ENCODE measurements at regions not wholly inside any gene's neighbourhood (a gene's known extent, or its start where the extent isn't known, plus 50 kb on each side); places are given as distances from the start of the nearest gene placed in this dataset.

DNA sequence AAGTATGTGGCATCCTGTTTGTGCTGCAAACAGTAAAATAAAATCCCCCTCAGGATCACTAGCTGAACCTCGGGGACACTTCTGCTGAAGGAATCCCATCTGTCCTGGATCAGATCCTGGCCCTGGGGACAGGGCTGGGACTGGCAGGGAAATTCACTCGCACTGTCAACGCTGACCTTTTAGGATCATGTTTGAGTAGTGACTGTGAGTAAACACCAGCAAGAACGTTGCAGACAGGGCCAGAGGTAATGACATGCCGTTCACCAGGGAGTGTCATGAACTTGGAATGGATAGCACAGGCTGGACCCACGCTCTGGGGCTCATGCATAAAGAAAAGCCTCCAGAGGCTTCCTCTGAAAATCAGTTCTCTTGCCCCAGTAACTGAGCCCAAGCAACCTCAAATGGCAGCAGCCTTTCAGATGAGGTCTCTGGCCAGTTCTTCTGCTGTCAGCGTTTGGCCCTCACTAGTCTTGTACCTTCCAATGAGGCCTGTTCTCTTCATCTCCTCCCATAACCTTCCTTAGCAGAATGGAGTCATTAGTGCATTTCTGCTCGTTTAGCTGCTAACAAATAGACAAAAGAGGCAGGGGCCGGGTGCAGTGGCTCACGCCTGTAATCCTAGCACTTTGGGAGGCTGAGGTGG lies 51.0 kb upstream of the BARX2 start (continued):
- TF ChIP-seq ZBTB7A (CRISPR knock-in tag; IDR thresholded peaks at IDR 0.05) (peak; percentile 30; the same call in 1 of the 2 replicates), ZNF230 (CRISPR knock-in tag; IDR thresholded peaks at IDR 0.05) (no peak), SRSF1 (optimal IDR thresholded peaks at IDR 0.05; ENCODE audit: low read depth, low read length) (no peak), PAWR (CRISPR knock-in tag; IDR thresholded peaks at IDR 0.05; ENCODE audit: borderline replicate concordance) (no peak), MYNN (CRISPR knock-in tag; IDR thresholded peaks at IDR 0.05; ENCODE audit: low read depth) (no peak), EZH2 (conservative IDR thresholded peaks at IDR 0.05; ENCODE audit: low read depth, low read length) (no peak), ZNF775 (CRISPR knock-in tag; IDR thresholded peaks at IDR 0.05; ENCODE audit: borderline replicate concordance) (no peak), ZNF430 (CRISPR knock-in tag; IDR thresholded peaks at IDR 0.05) (peak; percentile 71; the same call in 1 of the 2 replicates), ZC3H13 (CRISPR knock-in tag; IDR thresholded peaks at IDR 0.05) (no peak), ELF3 (CRISPR knock-in tag; IDR thresholded peaks at IDR 0.05) (peak; percentile 64), ATF7-NPFF (CRISPR knock-in tag; IDR thresholded peaks at IDR 0.05; ENCODE audit: low read depth) (no peak), ATM (IDR thresholded peaks at IDR 0.05; ENCODE audit: borderline replicate concordance) (no peak), MIER2 (CRISPR knock-in tag; IDR thresholded peaks at IDR 0.05) (peak; percentile 47; the same call in 1 of the 2 replicates), ZNF367 (CRISPR knock-in tag; IDR thresholded peaks at IDR 0.05; ENCODE audit: borderline replicate concordance) (no peak), SIX1 (CRISPR knock-in tag; IDR thresholded peaks at IDR 0.05; ENCODE audit: borderline replicate concordance) (no peak), SKI (IDR thresholded peaks at IDR 0.05; ENCODE audit: partially characterized antibody) (peak; percentile 99), TAF1 (CRISPR knock-in tag; IDR thresholded peaks at IDR 0.05) (no peak), YEATS4 (CRISPR knock-in tag; IDR thresholded peaks at IDR 0.05; ENCODE audit: borderline replicate concordance) (peak; percentile 35; the same call in 1 of the 2 replicates), ZNF589 (CRISPR knock-in tag; conservative IDR thresholded peaks at IDR 0.05) (no peak), HDAC6 (IDR thresholded peaks at IDR 0.05; ENCODE audit: low read depth, low read length) (no peak)
- TF ChIP-seq, protein P1, sequence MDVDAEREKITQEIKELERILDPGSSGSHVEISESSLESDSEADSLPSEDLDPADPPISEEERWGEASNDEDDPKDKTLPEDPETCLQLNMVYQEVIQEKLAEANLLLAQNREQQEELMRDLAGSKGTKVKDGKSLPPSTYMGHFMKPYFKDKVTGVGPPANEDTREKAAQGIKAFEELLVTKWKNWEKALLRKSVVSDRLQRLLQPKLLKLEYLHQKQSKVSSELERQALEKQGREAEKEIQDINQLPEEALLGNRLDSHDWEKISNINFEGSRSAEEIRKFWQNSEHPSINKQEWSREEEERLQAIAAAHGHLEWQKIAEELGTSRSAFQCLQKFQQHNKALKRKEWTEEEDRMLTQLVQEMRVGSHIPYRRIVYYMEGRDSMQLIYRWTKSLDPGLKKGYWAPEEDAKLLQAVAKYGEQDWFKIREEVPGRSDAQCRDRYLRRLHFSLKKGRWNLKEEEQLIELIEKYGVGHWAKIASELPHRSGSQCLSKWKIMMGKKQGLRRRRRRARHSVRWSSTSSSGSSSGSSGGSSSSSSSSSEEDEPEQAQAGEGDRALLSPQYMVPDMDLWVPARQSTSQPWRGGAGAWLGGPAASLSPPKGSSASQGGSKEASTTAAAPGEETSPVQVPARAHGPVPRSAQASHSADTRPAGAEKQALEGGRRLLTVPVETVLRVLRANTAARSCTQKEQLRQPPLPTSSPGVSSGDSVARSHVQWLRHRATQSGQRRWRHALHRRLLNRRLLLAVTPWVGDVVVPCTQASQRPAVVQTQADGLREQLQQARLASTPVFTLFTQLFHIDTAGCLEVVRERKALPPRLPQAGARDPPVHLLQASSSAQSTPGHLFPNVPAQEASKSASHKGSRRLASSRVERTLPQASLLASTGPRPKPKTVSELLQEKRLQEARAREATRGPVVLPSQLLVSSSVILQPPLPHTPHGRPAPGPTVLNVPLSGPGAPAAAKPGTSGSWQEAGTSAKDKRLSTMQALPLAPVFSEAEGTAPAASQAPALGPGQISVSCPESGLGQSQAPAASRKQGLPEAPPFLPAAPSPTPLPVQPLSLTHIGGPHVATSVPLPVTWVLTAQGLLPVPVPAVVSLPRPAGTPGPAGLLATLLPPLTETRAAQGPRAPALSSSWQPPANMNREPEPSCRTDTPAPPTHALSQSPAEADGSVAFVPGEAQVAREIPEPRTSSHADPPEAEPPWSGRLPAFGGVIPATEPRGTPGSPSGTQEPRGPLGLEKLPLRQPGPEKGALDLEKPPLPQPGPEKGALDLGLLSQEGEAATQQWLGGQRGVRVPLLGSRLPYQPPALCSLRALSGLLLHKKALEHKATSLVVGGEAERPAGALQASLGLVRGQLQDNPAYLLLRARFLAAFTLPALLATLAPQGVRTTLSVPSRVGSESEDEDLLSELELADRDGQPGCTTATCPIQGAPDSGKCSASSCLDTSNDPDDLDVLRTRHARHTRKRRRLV (CRISPR knock-in tag; IDR thresholded peaks at IDR 0.05), result no peak
- TF ChIP-seq, protein P2, sequence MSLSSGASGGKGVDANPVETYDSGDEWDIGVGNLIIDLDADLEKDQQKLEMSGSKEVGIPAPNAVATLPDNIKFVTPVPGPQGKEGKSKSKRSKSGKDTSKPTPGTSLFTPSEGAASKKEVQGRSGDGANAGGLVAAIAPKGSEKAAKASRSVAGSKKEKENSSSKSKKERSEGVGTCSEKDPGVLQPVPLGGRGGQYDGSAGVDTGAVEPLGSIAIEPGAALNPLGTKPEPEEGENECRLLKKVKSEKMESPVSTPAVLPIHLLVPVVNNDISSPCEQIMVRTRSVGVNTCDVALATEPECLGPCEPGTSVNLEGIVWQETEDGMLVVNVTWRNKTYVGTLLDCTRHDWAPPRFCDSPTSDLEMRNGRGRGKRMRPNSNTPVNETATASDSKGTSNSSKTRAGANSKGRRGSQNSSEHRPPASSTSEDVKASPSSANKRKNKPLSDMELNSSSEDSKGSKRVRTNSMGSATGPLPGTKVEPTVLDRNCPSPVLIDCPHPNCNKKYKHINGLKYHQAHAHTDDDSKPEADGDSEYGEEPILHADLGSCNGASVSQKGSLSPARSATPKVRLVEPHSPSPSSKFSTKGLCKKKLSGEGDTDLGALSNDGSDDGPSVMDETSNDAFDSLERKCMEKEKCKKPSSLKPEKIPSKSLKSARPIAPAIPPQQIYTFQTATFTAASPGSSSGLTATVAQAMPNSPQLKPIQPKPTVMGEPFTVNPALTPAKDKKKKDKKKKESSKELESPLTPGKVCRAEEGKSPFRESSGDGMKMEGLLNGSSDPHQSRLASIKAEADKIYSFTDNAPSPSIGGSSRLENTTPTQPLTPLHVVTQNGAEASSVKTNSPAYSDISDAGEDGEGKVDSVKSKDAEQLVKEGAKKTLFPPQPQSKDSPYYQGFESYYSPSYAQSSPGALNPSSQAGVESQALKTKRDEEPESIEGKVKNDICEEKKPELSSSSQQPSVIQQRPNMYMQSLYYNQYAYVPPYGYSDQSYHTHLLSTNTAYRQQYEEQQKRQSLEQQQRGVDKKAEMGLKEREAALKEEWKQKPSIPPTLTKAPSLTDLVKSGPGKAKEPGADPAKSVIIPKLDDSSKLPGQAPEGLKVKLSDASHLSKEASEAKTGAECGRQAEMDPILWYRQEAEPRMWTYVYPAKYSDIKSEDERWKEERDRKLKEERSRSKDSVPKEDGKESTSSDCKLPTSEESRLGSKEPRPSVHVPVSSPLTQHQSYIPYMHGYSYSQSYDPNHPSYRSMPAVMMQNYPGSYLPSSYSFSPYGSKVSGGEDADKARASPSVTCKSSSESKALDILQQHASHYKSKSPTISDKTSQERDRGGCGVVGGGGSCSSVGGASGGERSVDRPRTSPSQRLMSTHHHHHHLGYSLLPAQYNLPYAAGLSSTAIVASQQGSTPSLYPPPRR (CRISPR knock-in tag; IDR thresholded peaks at IDR 0.05; ENCODE audit: borderline replicate concordance), result peak; percentile 87

Data from HepG2 (cell line).